OCI-LY7 (cell line): ENCODE measurements at regions not wholly inside any gene's neighbourhood (a gene's known extent, or its start where the extent isn't known, plus 50 kb on each side); places are given as distances from the start of the nearest gene placed in this dataset.

Experiments used
- BruUV-seq: library from RNA; stranded (reverse); fragments of 400-500 nt; replicated peaks from 2 replicates; lab custom pipeline; 2021; lab: Mats Ljungman, UMichigan
- CTCF ChIA-PET: fragments of 300-600 bp; sonication (Branson Sonifier 250); formaldehyde crosslinking; loops from one replicate; lab custom pipeline; 2022; ENCODE audit warnings: antibody characterized with exemption; ENCODE audit not compliant: unreplicated experiment; lab: Charles Lee
- POLR2A ChIA-PET: fragments of 300-600 bp; sonication (Branson Sonifier 250); formaldehyde crosslinking; loops from one replicate; lab custom pipeline; 2022; ENCODE audit warnings: antibody characterized with exemption; lab: Charles Lee
- DNase-seq: peaks from one replicate; pipeline ENCODE4 v3.0.0-alpha.2; 2015; ENCODE audit warnings: low spot score
- H2AFZ ChIP-seq: fragments of 200-600 bp; sonication (generic), shearing (Covaris generic); 2 replicates; pipeline ENCODE4 v1.6.1; 2014; ENCODE audit warnings: mild to moderate bottlenecking, antibody characterized with exemption, low read length, moderate library complexity
- H3K27ac ChIP-seq: fragments of 200-600 bp; sonication (generic); 2 replicates; pipeline ENCODE4 v1.5.1; 2014; ENCODE audit warnings: mixed run types, low read depth, mild to moderate bottlenecking, moderate library complexity, low read length, inconsistent platforms; ENCODE audit not compliant: poor library complexity, severe bottlenecking
- H3K36me3 ChIP-seq: fragments of 200-600 bp; sonication (generic); 2 replicates; pipeline ENCODE4 v1.6.1; 2014; ENCODE audit warnings: mild to moderate bottlenecking, antibody characterized with exemption, low read length, moderate library complexity, mixed read lengths; ENCODE audit not compliant: insufficient read depth
- H3K4me1 ChIP-seq: fragments of 200-600 bp; sonication (generic); 2 replicates; pipeline ENCODE4 v1.5.1; 2014; ENCODE audit warnings: mild to moderate bottlenecking, low read length; ENCODE audit not compliant: insufficient read depth, poor library complexity, severe bottlenecking
- H3K4me2 ChIP-seq: fragments of 200-600 bp; sonication (generic); 2 replicates; pipeline ENCODE4 v1.6.1; 2014; ENCODE audit warnings: mild to moderate bottlenecking, low read length
- H3K4me3 ChIP-seq: fragments of 200-600 bp; sonication (generic); 2 replicates; pipeline ENCODE4 v1.5.1; 2014; ENCODE audit warnings: mild to moderate bottlenecking, low read depth, low read length; ENCODE audit not compliant: poor library complexity, severe bottlenecking
- H3K79me2 ChIP-seq: fragments of 200-600 bp; sonication (generic); 2 replicates; pipeline ENCODE4 v1.6.1; 2016; ENCODE audit warnings: low read depth, mild to moderate bottlenecking, low read length, moderate library complexity, mixed read lengths; ENCODE audit not compliant: insufficient read depth
- H3K9me2 ChIP-seq: fragments of 200-600 bp; sonication (generic); 2 replicates; pipeline ENCODE4 v1.6.1; 2016; ENCODE audit warnings: mild to moderate bottlenecking, low read length, mixed read lengths; ENCODE audit not compliant: insufficient read depth
- H3K9me3 ChIP-seq: fragments of 200-600 bp; sonication (generic); 2 replicates; pipeline ENCODE4 v1.6.1; 2014; ENCODE audit warnings: mild to moderate bottlenecking, mixed run types, low read length, mixed read lengths
- H4K20me1 ChIP-seq: fragments of 200-600 bp; sonication (generic); 2 replicates; pipeline ENCODE4 v1.6.1; 2014; ENCODE audit warnings: mild to moderate bottlenecking, antibody characterized with exemption, low read length, moderate library complexity, mixed read lengths; ENCODE audit not compliant: insufficient read depth
- EZH2phosphoT487 ChIP-seq: fragments of 200-600 bp; sonication (generic); IDR thresholded peaks from 2 replicates; pipeline ENCODE4 v1.6.1; 2018; ENCODE audit warnings: low read depth, borderline replicate concordance, mild to moderate bottlenecking, mixed run types, antibody characterized with exemption, low read length, moderate library complexity, mixed read lengths
- intact Hi-C: fragments of 100-400 bp; cut with micrococcal nuclease; formaldehyde crosslinking; loops from one replicate; pipeline ENCODE4 v1.10.0; 2022; ENCODE audit not compliant: unreplicated experiment
- TF ChIP-seq, protein P1 (sequence below): fragments of 200-600 bp; sonication (generic); conservative IDR thresholded peaks from 2 replicates; pipeline ENCODE4 v1.5.1; 2014; ENCODE audit warnings: mild to moderate bottlenecking, antibody characterized with exemption, low read length, moderate library complexity, mixed read lengths

DNA sequence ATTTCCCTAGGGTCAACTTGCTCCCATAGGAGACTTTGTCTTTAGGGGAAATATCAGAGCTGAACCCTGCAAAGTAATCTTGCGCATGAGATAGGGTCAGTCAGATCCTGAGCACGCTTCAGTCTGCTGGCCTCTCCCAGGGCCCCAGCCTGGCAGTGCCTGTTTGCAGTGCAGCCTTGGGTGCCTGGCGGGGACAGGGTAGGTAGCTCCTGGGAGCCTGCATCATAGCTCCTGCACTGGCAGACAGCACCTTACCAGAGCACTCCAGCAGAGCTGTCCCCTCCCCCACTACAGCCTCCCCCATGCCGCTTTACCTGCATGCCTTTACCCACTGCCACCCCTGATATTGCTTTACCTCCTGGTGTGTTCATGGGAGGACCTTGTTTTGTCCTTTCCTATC lies 237.3 kb downstream of the CCDC59 start:
- TF ChIP-seq EZH2phosphoT487 = no peak
- TF ChIP-seq, protein P1, sequence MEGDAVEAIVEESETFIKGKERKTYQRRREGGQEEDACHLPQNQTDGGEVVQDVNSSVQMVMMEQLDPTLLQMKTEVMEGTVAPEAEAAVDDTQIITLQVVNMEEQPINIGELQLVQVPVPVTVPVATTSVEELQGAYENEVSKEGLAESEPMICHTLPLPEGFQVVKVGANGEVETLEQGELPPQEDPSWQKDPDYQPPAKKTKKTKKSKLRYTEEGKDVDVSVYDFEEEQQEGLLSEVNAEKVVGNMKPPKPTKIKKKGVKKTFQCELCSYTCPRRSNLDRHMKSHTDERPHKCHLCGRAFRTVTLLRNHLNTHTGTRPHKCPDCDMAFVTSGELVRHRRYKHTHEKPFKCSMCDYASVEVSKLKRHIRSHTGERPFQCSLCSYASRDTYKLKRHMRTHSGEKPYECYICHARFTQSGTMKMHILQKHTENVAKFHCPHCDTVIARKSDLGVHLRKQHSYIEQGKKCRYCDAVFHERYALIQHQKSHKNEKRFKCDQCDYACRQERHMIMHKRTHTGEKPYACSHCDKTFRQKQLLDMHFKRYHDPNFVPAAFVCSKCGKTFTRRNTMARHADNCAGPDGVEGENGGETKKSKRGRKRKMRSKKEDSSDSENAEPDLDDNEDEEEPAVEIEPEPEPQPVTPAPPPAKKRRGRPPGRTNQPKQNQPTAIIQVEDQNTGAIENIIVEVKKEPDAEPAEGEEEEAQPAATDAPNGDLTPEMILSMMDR = no peak
- Histone ChIP-seq H3K4me3 (no peak overlapping the region), H3K27ac (no peak overlapping the region), H3K79me2 (no peaks in the 10 kb centered on the region), H3K4me1 (no peaks in the 10 kb centered on the region), H3K9me3 (no peaks in the 10 kb centered on the region), H2AFZ (no peak overlapping the region), H4K20me1 (no peaks in the 10 kb centered on the region), H3K4me2 (no peak overlapping the region), H3K36me3 (no peaks in the 10 kb centered on the region), H3K9me2 (no peaks in the 10 kb centered on the region)
- no peak for DNase-seq
- BruUV-seq = no TSS peak
- ChIA-PET CTCF (no interaction called here), POLR2A (no interaction called here)
- intact Hi-C loops = no loop called here

DNA sequence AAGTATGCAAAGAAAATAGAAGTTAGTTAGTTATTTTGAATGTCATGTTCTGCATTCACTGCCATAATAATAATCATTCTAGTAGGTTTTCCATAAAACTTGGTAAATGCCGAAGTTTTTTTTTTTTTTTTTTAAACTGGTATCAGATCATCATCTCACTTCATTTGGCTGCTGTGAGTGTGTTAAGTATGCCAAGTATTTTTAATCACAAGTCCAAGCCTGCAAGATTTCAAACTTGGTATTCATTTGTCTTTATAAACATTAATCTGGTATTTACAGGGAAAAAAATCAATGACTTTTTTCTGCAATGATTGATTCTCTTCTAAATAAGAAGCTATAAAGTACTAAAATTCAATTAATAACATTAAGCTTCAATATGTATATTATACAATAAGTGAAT lies 248.9 kb downstream of the CCDC59 start:
- DNase-seq = no peak
- H3K4me2 ChIP-seq = no peak overlapping the region
- no peaks in the 10 kb centered on the region for H4K20me1 ChIP-seq
- intact Hi-C loops = no loop called here
- H3K4me1 ChIP-seq = no peaks in the 10 kb centered on the region
- TF ChIP-seq, protein P1 = no peak
- TF ChIP-seq EZH2phosphoT487 = no peak
- no peaks in the 10 kb centered on the region for H3K36me3 ChIP-seq
- no peaks in the 10 kb centered on the region for H3K9me2 ChIP-seq
- H3K4me3 ChIP-seq = no peak overlapping the region
- H3K9me3 ChIP-seq = no peaks in the 10 kb centered on the region
- H2AFZ ChIP-seq = no peak overlapping the region
- BruUV-seq = no TSS peak
- ChIA-PET POLR2A (no interaction called here), CTCF (no interaction called here)
- H3K79me2 ChIP-seq = no peaks in the 10 kb centered on the region
- no peak overlapping the region for H3K27ac ChIP-seq

DNA sequence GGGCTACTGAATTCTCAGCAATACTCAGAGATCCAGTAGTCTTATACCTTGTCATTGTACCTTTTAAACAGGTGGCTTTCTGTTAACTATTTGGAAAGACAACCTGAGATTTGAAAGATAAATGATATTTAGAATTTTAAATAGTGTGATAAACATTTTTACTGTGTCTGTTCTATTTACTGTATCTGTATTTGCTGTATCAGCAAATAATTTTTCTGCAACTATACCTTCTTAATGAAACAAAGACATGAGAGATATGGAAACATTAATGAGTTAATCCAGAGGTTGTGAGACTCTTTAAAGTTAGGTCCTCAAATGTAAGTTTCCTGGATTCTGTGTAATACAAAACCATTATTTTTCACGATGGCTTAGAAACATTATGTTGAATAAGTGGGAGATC lies 249.6 kb downstream of the CCDC59 start:
- Histone ChIP-seq H3K4me3 (no peak overlapping the region), H3K4me1 (no peaks in the 10 kb centered on the region), H3K36me3 (no peaks in the 10 kb centered on the region), H2AFZ (no peak overlapping the region), H3K9me3 (no peaks in the 10 kb centered on the region), H3K27ac (no peak overlapping the region), H3K4me2 (no peak overlapping the region), H3K9me2 (no peaks in the 10 kb centered on the region), H4K20me1 (no peaks in the 10 kb centered on the region), H3K79me2 (no peaks in the 10 kb centered on the region)
- intact Hi-C loops = no loop called here
- ChIA-PET POLR2A (no interaction called here), CTCF (no interaction called here)
- TF ChIP-seq, protein P1 = no peak
- TF ChIP-seq EZH2phosphoT487 = no peak
- BruUV-seq = no TSS peak
- no peak for DNase-seq
